Endothelial cell of umbilical vein (primary cell): ENCODE measurements at regions not wholly inside any gene's neighbourhood (a gene's known extent, or its start where the extent isn't known, plus 50 kb on each side); places are given as distances from the start of the nearest gene placed in this dataset.

Experiments
- BruUV-seq: library from RNA; stranded (reverse); fragments of 400-500 nt; replicated peaks from 2 replicates; lab custom pipeline; 2021; lab: Mats Ljungman, UMichigan
- CTCF ChIA-PET: fragments of 300-600, 350-600 bp; sonication (Branson Sonifier 250); formaldehyde crosslinking; loops from one replicate; lab custom pipeline; 2021; ENCODE audit warnings: antibody characterized with exemption, inconsistent platforms; lab: Charles Lee
- POLR2A ChIA-PET: fragments of 300-600, 350-600 bp; sonication (Branson Sonifier 250); formaldehyde crosslinking; loops from one replicate; lab custom pipeline; 2021; ENCODE audit warnings: antibody characterized with exemption, inconsistent platforms; lab: Charles Lee
- DNase-seq: peaks from one replicate; pipeline ENCODE4 v3.0.0-alpha.2; 2011; ENCODE audit warnings: low read depth, low spot score
- FAIRE-seq: peaks from 2 replicates; lab custom pipeline; 2011; peaks lifted over from hg19 to GRCh38; lab: Jason Lieb, UNC
- H2AFZ ChIP-seq: 2 replicates; pipeline ENCODE4 v1.6.0; 2012; ENCODE audit warnings: low read depth, low read length, control low read depth, inconsistent platforms
- H3K27ac ChIP-seq: 2 replicates; pipeline ENCODE4 v1.5.1; 2011; ENCODE audit warnings: low read depth, mild to moderate bottlenecking, control low read depth, low read length, moderate library complexity; ENCODE audit not compliant: insufficient read depth
- H3K27me3 ChIP-seq, 2 experiments: 2 replicates each; pipeline versions ENCODE4 v1.6.0 to v1.6.1; 2011; ENCODE audit warnings: low read length in 2 of 2, mixed read lengths in 1 of 2; ENCODE audit not compliant: control insufficient read depth in 2 of 2, insufficient read depth in 2 of 2
- H3K36me3 ChIP-seq, 2 experiments: 2 replicates in 1 of 2; 3 replicates in 1 of 2; pipeline ENCODE4 v1.5.1; 2011; ENCODE audit warnings: low read length in 2 of 2, mild to moderate bottlenecking in 1 of 2, moderate library complexity in 1 of 2; ENCODE audit not compliant: control insufficient read depth in 2 of 2, insufficient read depth in 2 of 2; ENCODE audit errors: extremely low read depth in 1 of 2
- H3K4me1 ChIP-seq: 3 replicates; pipeline ENCODE4 v1.5.1; 2011; ENCODE audit warnings: mild to moderate bottlenecking, low read length; ENCODE audit not compliant: control insufficient read depth, insufficient read depth; ENCODE audit errors: extremely low read depth
- H3K4me2 ChIP-seq: 2 replicates; pipeline ENCODE4 v1.6.1; 2011; ENCODE audit warnings: low read length, control low read depth, mixed read lengths; ENCODE audit not compliant: insufficient read depth
- H3K4me3 ChIP-seq, 3 experiments: fragments of 200-600 bp in 1 of 3; sonication (generic), shearing (Covaris generic) in 1 of 3; replicated peaks in 1 of 3; 2 replicates each; pipeline ENCODE4 v1.5.1; 2011 to 2016; ENCODE audit warnings: control low read depth in 3 of 3, low read length in 3 of 3, mild to moderate bottlenecking in 2 of 3, inconsistent platforms in 1 of 3, low read depth in 1 of 3, moderate library complexity in 1 of 3; ENCODE audit not compliant: insufficient read depth in 1 of 3
- H3K79me2 ChIP-seq: 2 replicates; pipeline ENCODE4 v1.6.0; 2012; ENCODE audit warnings: low read length, inconsistent platforms; ENCODE audit not compliant: control insufficient read depth, insufficient read depth
- H3K9ac ChIP-seq: replicated peaks from 2 replicates; pipeline ENCODE3; 2011; ENCODE audit warnings: low read length, control low read depth; ENCODE audit not compliant: insufficient read depth; ENCODE audit errors: extremely low read depth
- H3K9me1 ChIP-seq: replicated peaks from 3 replicates; pipeline ENCODE4 v1.6.0; 2011; ENCODE audit warnings: mild to moderate bottlenecking, low read length; ENCODE audit not compliant: control insufficient read depth, insufficient read depth; ENCODE audit errors: extremely low read depth
- H3K9me3 ChIP-seq: replicated peaks from 2 replicates; pipeline ENCODE4 v1.5.1; 2012; ENCODE audit warnings: low read length, inconsistent platforms; ENCODE audit not compliant: control insufficient read depth, insufficient read depth
- H4K20me1 ChIP-seq: replicated peaks from 2 replicates; pipeline ENCODE3; 2011; ENCODE audit warnings: mild to moderate bottlenecking, low read length; ENCODE audit not compliant: control insufficient read depth, insufficient read depth; ENCODE audit errors: extremely low read depth
- CTCF ChIP-seq, 2 donors: IDR thresholded peaks; 1 replicate in 1 of 2; 2 replicates in 1 of 2; pipeline ENCODE4 v1.5.1; 2011; ENCODE audit warnings: low read length in 2 of 2, mild to moderate bottlenecking in 2 of 2, moderate library complexity in 2 of 2, control low read depth in 1 of 2, inconsistent platforms in 1 of 2, low read depth in 1 of 2; ENCODE audit not compliant: insufficient read depth in 1 of 2; ENCODE audit errors: extremely low read depth in 1 of 2
- EZH2 ChIP-seq: IDR thresholded peaks from 2 replicates; pipeline ENCODE4 v1.6.1; 2012; ENCODE audit warnings: borderline replicate concordance, low read depth, mild to moderate bottlenecking, moderate library complexity, low read length, inconsistent platforms; ENCODE audit not compliant: severe bottlenecking
- FOS ChIP-seq: IDR thresholded peaks from 2 replicates; pipeline ENCODE4 v1.6.1; 2011; ENCODE audit warnings: mild to moderate bottlenecking, low read length, moderate library complexity, borderline replicate concordance; ENCODE audit not compliant: insufficient read depth
- GATA2 ChIP-seq: IDR thresholded peaks from 2 replicates; pipeline ENCODE4 v1.7.0; 2011; ENCODE audit warnings: low read depth, mild to moderate bottlenecking, moderate library complexity, mixed read lengths, low read length; ENCODE audit not compliant: insufficient read length, insufficient read depth
- JUN ChIP-seq: IDR thresholded peaks from 2 replicates; pipeline ENCODE4 v1.6.1; 2011; ENCODE audit warnings: borderline replicate concordance, low read depth; ENCODE audit not compliant: insufficient read length, insufficient read depth
- MAX ChIP-seq: IDR thresholded peaks from 2 replicates; pipeline ENCODE4 v1.6.1; 2011; ENCODE audit not compliant: insufficient read depth, insufficient read length
- MYC ChIP-seq: IDR thresholded peaks from one replicate; pipeline ENCODE4 v1.6.1; 2011; ENCODE audit warnings: mild to moderate bottlenecking, low read depth, low read length
- POLR2A ChIP-seq: IDR thresholded peaks from 2 replicates; pipeline ENCODE4 v1.6.1; 2012; ENCODE audit warnings: low read depth, mild to moderate bottlenecking, control low read depth, low read length
- POLR2AphosphoS5 ChIP-seq: IDR thresholded peaks from 2 replicates; pipeline ENCODE4 v1.6.1; 2012; ENCODE audit warnings: low read depth, mild to moderate bottlenecking, control low read depth, low read length, moderate library complexity; ENCODE audit not compliant: insufficient read depth
- dilution Hi-C: fragments of 300-500 bp; cut with MboI; formaldehyde crosslinking; loops from one replicate; pipeline ENCODE4 v1.15.0; 2019; ENCODE audit warnings: low sequenced_read_pairs; ENCODE audit not compliant: extremely low pct_ligation_motif_present
- intact Hi-C: fragments of 100-400 bp; cut with micrococcal nuclease; formaldehyde crosslinking; loops from one replicate; pipeline ENCODE4 v1.10.0; 2022

GRCh38 chr5:135723491-135723890 lies 111.0 kb upstream of the SLC25A48 start:
- no peak overlapping the region for H3K4me2 ChIP-seq
- no peaks in the 10 kb centered on the region for H3K36me3 ChIP-seq
- no peak overlapping the region for H3K27ac ChIP-seq
- no peak for TF ChIP-seq CTCF (IDR thresholded peaks at IDR 0.05; ENCODE audit: extremely low read depth in 1 of 2, insufficient read depth in 1 of 2, low read depth in 1 of 2, low read length in 2 of 2)
- TF ChIP-seq FOS, result no peak
- TF ChIP-seq JUN, result no peak
- TF ChIP-seq MAX, result no peak
- no peak for TF ChIP-seq MYC
- no peak for TF ChIP-seq GATA2
- TF ChIP-seq EZH2, result no peak
- no peak for TF ChIP-seq POLR2AphosphoS5
- no peak for TF ChIP-seq POLR2A
- ChIA-PET CTCF (interaction anchor here (1.2 kb wide), 1 partner anchor 15 kb away, joined by 3 read pairs; no protein-coding TSS in a partner anchor), POLR2A (no interaction called here)
- DNase-seq, result no peak
- no peak overlapping the region for H3K9ac ChIP-seq
- no peak for FAIRE-seq
- H3K9me3 ChIP-seq, result no peaks in the 10 kb centered on the region
- BruUV-seq, result no TSS peak
- no peak overlapping the region for H3K4me3 ChIP-seq
- intact Hi-C loops (no loop called here), dilution Hi-C loops (no loop called here)
- no peak overlapping the region for H2AFZ ChIP-seq
- H3K9me1 ChIP-seq, result no peaks in the 10 kb centered on the region
- H3K79me2 ChIP-seq, result no peaks in the 10 kb centered on the region
- no peaks in the 10 kb centered on the region for H4K20me1 ChIP-seq
- H3K27me3 ChIP-seq, result no peaks in the 10 kb centered on the region
- no peaks in the 10 kb centered on the region for H3K4me1 ChIP-seq
